ENCODE measurements at regions not wholly inside any gene's neighbourhood (a gene's known extent, or its start where the extent isn't known, plus 50 kb on each side); places are given as distances from the start of the nearest gene placed in this dataset.
"Not testable (repeated sequence)": the region's sequence is repeated elsewhere in the genome, so short reads cannot be mapped to it uniquely, and the experiment has no call there.

DNA sequence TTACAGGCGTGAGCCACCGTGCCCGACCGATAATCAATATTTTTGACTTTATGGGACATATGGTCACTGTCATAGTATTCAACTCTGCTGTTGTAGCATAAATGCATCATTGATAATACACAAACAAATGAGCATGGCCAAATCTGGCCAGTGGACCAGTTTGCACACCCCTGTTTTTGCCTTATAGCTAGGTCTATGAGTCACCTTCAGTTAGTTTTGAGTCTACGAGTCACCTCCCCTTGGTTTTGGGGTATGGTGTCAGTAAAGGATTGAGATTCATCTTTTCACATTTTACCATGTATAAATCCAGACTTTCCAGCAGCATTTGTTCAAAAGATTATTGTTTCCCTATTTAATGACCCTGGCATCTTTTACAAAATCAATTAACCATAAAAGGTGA is 362.5 kb upstream of the NRP1 start:
- intact Hi-C loops (cut with DNase I; ENCODE audit: low total_unique reads): no loop called here
- no peaks in the 10 kb centered on the region for H3K9me3 ChIP-seq
- 97% methylated on average over 5 of the region's 5 CpGs for WGBS, 2 donors
- H3K27ac ChIP-seq: no peak overlapping the region
- TF ChIP-seq, protein P1, sequence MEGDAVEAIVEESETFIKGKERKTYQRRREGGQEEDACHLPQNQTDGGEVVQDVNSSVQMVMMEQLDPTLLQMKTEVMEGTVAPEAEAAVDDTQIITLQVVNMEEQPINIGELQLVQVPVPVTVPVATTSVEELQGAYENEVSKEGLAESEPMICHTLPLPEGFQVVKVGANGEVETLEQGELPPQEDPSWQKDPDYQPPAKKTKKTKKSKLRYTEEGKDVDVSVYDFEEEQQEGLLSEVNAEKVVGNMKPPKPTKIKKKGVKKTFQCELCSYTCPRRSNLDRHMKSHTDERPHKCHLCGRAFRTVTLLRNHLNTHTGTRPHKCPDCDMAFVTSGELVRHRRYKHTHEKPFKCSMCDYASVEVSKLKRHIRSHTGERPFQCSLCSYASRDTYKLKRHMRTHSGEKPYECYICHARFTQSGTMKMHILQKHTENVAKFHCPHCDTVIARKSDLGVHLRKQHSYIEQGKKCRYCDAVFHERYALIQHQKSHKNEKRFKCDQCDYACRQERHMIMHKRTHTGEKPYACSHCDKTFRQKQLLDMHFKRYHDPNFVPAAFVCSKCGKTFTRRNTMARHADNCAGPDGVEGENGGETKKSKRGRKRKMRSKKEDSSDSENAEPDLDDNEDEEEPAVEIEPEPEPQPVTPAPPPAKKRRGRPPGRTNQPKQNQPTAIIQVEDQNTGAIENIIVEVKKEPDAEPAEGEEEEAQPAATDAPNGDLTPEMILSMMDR (IDR thresholded peaks at IDR 0.05): no peak
- no peak for TF ChIP-seq POLR2A (IDR thresholded peaks at IDR 0.05)
- H3K4me1 ChIP-seq: no peaks in the 10 kb centered on the region
- no peak for DNase-seq
- H3K4me3 ChIP-seq: no peak overlapping the region
- H3K36me3 ChIP-seq (ENCODE audit: low read depth, missing control alignments): no peaks in the 10 kb centered on the region
- no peaks in the 10 kb centered on the region for H3K27me3 ChIP-seq

DNA sequence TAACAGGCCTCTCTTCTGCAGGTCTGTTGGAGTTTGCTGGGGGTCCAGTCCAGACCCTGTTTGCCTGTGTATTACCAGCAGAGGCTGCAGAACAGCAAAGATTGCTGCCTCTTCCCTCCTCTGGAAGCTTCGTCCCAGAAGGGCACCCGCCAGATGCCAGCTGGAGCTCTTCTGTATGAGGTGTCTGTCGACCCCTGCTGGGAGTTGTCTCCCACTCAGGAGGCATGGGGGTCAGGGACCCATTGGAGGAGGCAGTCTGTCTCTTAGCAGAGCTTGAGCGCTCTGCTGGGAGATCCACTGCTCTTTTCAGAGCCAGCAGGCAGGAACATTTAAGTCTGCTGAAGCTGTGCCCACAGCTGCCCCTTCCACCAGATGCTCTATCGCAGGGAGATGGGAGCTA is 361.1 kb upstream of the NRP1 start:
- no peak overlapping the region for H3K4me3 ChIP-seq
- no peaks in the 10 kb centered on the region for H3K27me3 ChIP-seq
- H3K9me3 ChIP-seq: no peaks in the 10 kb centered on the region
- H3K27ac ChIP-seq: no peak overlapping the region
- H3K4me1 ChIP-seq: no peaks in the 10 kb centered on the region
- H3K36me3 ChIP-seq (ENCODE audit: low read depth, missing control alignments): no peaks in the 10 kb centered on the region
- no peak for DNase-seq
- TF ChIP-seq POLR2A (IDR thresholded peaks at IDR 0.05): no peak
- TF ChIP-seq, protein P1 (IDR thresholded peaks at IDR 0.05): no peak
- intact Hi-C loops (cut with DNase I; ENCODE audit: low total_unique reads): no loop called here
- whole genome bisulfite sequencing, 2 donors: 88% methylated on average over 5 of the region's 5 CpGs; no CpG with 5 or more reads in 1 of the 2 donors

DNA sequence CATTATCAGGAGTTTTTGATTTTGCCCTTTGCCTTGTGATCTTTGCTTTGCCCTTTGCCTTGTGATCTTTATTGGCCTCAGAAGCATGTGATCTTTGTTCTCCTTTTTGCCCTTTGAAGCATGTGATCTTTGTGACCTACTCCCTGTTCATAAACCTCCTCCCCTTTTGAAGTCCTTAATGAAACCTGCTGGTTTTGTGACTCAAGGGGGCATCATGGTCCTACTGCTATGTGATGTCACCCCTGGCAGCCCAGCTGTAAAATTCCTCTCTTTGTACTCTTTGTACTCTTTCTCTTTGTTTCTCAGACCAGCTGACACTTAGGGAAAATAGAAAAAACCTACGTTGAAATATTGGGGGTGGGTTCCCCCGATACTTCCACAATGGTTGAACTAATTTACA is 356.1 kb upstream of the NRP1 start:
- H3K4me3 ChIP-seq; DNase-seq; H3K4me1 ChIP-seq; H3K9me3 ChIP-seq; intact Hi-C loops (cut with DNase I; ENCODE audit: low total_unique reads); H3K36me3 ChIP-seq (ENCODE audit: low read depth, missing control alignments); H3K27ac ChIP-seq; H3K27me3 ChIP-seq: not testable (repeated sequence)
- WGBS, 2 donors: 89 to 99% methylated on average over 2 of the region's 2 CpGs

DNA sequence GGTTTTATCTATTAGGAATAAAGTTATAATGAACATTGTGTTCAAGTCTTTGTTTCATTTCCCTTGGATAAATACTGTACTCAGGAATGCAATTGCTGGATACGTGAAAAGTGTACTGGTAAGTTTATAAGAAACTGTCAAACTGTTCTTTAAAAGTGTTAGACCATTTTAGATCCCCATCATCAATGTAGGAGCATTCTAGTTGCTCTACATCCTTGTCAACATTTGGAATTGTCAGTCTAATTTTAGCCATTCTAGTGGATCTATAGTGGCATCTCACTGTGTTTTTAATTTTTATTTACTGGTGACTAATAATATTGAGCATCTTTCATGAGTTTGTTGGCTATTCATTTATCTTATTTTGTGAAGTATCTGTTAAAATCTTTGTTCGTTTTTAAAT is 354.0 kb upstream of the NRP1 start:
- DNase-seq: no peak
- TF ChIP-seq POLR2A (IDR thresholded peaks at IDR 0.05): no peak
- TF ChIP-seq, protein P1 (IDR thresholded peaks at IDR 0.05): no peak
- Histone ChIP-seq H3K36me3 (ENCODE audit: low read depth, missing control alignments) (no peaks in the 10 kb centered on the region), H3K4me1 (no peaks in the 10 kb centered on the region), H3K9me3 (no peaks in the 10 kb centered on the region), H3K4me3 (no peak overlapping the region), H3K27ac (no peak overlapping the region), H3K27me3 (no peaks in the 10 kb centered on the region)
- intact Hi-C loops (cut with DNase I; ENCODE audit: low total_unique reads): no loop called here
- 88 to 92% methylated on average over 2 of the region's 2 CpGs for WGBS, 2 donors

DNA sequence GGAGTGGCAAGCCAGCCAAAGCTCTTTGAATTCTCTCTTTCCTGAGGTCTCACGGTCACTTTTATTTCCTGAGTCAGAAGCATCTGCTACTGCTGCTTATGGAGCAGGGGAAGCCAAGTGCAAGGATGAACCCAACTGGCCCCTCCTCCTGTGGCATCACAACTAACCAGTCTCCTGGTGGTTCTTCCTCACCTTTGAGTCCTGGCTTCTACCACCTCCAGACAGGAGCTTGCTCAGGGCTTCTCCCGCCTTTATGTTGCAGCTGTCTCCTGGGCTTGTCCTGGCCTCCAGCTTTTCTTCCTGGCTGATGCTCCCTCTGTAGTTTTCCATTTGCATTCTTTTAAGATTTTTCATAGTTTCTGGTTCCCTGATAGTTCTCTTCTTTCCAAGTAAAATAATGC is 349.7 kb upstream of the NRP1 start:
- Histone ChIP-seq H3K27me3 (no peaks in the 10 kb centered on the region), H3K27ac (no peak overlapping the region), H3K9me3 (no peaks in the 10 kb centered on the region), H3K4me1 (no peaks in the 10 kb centered on the region), H3K4me3 (no peak overlapping the region), H3K36me3 (ENCODE audit: low read depth, missing control alignments) (no peaks in the 10 kb centered on the region)
- intact Hi-C loops (cut with DNase I; ENCODE audit: low total_unique reads): no loop called here
- no peak for DNase-seq
- 45 to 71% methylated on average over 2 of the region's 2 CpGs for WGBS, 2 donors
- TF ChIP-seq, protein P1 (IDR thresholded peaks at IDR 0.05): no peak
- no peak for TF ChIP-seq POLR2A (IDR thresholded peaks at IDR 0.05)
